Pons (tissue), 1 donor: ENCODE measurements at regions not wholly inside any gene's neighbourhood (a gene's known extent, or its start where the extent isn't known, plus 50 kb on each side); places are given as distances from the start of the nearest gene placed in this dataset.
"Not testable (repeated sequence)": the region's sequence is repeated elsewhere in the genome, so short reads cannot be mapped to it uniquely, and the experiment has no call there.

ENCODE experiments used
- DNase-seq: peaks from one replicate; pipeline ENCODE4 v3.0.0-alpha.2; 2016; ENCODE audit warnings: low spot score

DNA sequence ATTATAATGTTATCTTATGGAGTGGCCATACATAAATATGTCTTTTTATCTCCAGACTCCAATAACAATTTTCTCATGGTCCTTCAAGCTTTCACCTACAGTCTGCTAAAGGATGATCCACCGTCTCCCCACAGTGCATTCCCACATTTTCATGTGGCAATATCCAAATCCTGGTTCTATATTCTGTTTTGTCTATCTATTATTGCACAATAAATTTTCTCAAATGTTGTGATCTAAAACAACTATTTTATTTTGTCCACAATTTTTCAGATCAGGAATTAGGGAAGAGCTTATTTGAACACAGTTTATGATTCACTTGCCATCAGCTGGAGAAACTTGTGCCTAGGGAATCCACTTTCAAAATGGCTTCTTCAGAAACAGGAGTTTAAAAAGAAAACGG, 614.4 kb upstream of the TMEFF2 start:
- DNase-seq: no peak

- no peak for DNase-seq
These were observed 588.9 kb upstream of the TMEFF2 start for GRCh38 chr2:192783643-192784042.

DNA sequence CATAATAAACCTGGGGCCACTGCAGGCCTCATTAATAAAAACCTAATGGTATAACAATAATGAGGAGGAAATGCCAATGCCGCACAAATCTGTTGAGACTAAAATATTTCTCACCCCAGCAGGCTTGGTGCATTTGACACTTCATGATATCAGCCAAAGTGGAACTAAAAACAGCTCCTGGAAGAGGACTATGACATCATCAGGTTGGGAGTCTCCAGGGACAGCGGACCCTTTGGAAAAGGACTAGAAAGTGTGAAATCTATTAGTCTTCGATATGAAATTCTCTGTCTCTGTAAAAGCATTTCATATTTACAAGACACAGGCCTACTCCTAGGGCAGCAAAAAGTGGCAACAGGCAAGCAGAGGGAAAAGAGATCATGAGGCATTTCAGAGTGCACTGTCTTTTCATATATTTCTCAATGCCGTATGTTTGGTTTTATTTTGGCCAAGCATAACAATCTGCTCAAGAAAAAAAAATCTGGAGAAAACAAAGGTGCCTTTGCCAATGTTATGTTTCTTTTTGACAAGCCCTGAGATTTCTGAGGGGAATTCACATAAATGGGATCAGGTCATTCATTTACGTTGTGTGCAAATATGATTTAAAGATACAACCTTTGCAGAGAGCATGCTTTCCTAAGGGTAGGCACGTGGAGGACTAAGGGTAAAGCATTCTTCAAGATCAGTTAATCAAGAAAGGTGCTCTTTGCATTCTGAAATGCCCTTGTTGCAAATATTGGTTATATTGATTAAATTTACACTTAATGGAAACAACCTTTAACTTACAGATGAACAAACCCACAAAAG, 580.9 kb upstream of the TMEFF2 start:
- no peak for DNase-seq

DNA sequence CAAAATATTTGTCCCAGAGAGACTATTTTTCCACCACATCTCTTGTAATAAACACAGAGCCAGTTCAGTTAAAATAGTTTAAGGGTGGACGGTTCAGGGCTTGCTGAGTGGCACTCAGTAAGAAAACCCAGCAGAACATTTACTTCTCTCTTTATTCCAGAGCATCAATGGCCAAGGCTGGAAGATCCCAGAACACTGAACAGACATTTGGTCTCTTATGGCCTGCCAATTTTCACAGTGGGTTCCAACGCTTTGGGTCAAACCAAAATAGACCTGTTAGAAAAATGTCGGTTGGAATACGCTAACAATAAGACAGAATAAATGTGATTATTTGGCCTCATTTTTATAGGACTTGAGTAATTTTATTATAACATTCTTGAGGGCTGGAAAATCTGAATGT, 580.3 kb upstream of the TMEFF2 start:
- no peak for DNase-seq

DNA sequence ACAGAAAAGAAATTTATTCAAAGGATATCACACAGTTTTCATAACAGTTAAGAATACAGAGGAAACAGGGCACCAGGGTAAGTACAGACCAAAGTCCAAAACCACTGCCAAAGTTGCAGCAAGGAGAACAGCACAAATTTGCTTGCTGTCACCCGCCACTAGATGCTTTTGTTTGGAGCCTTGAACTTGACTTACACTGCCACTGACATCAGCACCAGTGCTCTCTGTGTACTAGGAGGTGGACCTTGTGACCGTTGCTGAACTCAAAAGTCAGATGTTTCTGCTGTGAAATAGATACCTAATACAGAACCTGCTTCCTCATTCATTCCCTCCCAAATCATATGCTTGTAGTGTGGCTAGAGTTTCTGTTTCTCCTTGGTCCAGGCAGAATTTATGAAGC, 578.3 kb upstream of the TMEFF2 start:
- DNase-seq: no peak

GRCh38 chr2:192749611-192750200, 555.0 kb upstream of the TMEFF2 start:
- peak; percentile 9 for DNase-seq

GRCh38 chr2:192741889-192742288, 547.2 kb upstream of the TMEFF2 start:
- no peak for DNase-seq

GRCh38 chr2:192735447-192735846, 540.7 kb upstream of the TMEFF2 start:
- DNase-seq: no peak

- DNase-seq: no peak
These were observed 534.6 kb upstream of the TMEFF2 start for GRCh38 chr2:192729369-192729768.

GRCh38 chr2:192725991-192726390, 531.3 kb upstream of the TMEFF2 start:
- no peak for DNase-seq

- no peak for DNase-seq
These were observed 524.9 kb upstream of the TMEFF2 start for GRCh38 chr2:192719629-192720028.

DNA sequence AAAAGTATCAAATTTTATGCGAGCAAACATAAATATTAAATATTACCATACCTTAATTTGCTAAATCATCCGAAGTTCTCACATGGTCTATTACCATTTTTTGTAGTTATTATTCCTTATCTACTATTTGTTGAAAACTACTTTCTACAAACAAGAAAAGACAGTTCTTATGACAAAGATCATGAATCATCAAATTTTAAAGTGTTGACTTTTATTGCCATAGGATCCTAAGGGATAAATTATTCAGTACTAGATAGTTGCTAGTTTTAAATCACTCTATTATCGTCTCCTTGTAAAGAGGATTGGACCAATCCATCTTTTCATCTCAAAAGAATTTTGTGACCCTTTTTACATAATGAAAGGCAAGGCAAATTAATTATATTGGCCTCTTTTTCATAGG, 523.6 kb upstream of the TMEFF2 start:
- DNase-seq: no peak

- DNase-seq: no peak
These were observed 506.2 kb upstream of the TMEFF2 start for GRCh38 chr2:192700934-192701333.

DNA sequence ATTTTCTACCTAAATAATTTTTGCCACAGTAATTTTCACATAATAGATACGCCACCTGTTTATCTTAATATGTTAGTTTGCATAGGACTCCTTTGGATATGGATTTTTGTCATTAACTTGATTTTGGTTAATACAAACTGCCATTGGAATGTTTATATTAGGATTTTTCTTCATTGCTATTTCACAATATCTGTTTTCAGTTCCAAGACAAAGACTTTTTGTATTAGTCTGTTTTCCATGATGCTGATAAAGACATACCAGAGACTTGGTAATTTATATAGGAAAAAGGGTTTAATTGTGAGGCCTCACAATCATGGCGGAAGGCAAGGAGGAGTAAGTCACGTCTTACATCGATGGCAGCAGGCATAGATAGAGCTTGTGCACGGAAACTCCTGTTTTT, 503.1 kb upstream of the TMEFF2 start:
- DNase-seq: no peak

DNA sequence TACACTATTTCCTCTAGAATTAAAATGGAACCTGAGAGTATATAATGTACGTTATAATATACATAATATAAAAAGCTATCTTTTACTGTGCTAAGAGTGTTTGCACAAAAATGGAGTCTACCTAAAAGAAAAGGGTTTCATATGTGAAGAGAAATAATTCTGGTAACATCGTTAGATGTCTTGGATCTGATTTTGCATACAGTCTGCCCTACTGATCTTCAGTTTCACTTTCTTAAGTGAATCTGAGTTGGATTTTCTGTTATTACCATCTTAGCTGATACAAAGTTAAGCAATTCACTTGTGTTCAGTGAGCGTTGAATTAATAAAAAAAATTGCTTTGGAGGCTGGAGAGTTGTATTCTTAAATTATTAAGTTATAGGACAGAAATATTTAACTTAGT, 502.1 kb upstream of the TMEFF2 start:
- no peak for DNase-seq

GRCh38 chr2:192687015-192687414, 492.3 kb upstream of the TMEFF2 start:
- DNase-seq: no peak

GRCh38 chr2:192682511-192682910, 487.8 kb upstream of the TMEFF2 start:
- not testable (repeated sequence) for DNase-seq

DNA sequence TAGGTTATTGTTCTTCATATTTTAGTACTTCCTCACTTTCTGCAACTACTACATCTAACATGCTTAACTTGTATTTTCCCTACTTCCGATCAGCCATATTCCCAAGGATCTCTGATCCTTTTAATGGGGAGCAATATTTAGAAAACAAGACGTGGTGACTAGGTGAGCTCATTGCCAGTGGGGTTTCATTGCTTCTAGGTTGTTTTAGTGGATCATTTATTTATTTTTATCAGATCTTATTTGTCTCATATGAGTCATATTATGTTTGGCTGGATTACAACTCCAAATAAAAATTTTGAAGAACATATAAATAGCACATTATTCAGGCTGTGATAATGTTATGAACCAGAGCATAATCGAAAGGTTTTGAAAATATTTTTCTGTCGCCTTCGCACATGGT, 480.9 kb upstream of the TMEFF2 start:
- DNase-seq: no peak

DNA sequence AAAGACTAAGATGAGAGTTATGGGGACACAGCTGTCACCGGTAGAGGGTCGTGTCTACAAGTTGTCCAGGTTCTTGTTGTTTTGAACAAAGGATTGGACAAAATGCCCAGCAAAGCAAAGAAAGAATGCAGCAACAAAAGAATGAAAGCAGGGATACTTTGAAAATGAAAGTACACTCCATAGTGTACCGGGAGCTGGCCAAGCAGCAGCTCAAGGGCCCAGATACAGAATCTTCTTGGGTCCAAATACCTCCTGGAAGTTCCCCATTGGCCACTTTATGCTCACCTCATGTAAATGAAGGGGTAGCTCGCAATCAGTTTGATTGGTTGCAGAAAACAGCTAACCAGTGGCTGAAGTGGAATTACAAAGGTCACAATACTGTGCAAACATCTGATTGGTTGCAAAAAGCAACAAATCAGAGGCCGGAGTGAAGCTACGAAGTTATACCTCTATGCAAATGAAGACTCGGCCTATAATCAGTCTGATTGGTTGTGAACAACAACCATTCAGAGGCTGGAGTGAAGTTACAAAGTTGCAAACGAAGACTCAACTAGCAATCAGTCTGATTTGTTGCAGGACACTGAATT, 474.9 kb upstream of the TMEFF2 start:
- no peak for DNase-seq

- DNase-seq: not testable (repeated sequence)
These were observed 465.8 kb upstream of the TMEFF2 start for GRCh38 chr2:192660555-192660954.

- no peak for DNase-seq
These were observed 462.6 kb upstream of the TMEFF2 start for GRCh38 chr2:192657362-192657761.

- DNase-seq: no peak
These were observed 461.2 kb upstream of the TMEFF2 start for GRCh38 chr2:192655916-192656315.

GRCh38 chr2:192645811-192646598, 451.3 kb upstream of the TMEFF2 start:
- DNase-seq: no peak
